ENCODE measurements at regions not wholly inside any gene's neighbourhood (a gene's known extent, or its start where the extent isn't known, plus 50 kb on each side); places are given as distances from the start of the nearest gene placed in this dataset.

DNA sequence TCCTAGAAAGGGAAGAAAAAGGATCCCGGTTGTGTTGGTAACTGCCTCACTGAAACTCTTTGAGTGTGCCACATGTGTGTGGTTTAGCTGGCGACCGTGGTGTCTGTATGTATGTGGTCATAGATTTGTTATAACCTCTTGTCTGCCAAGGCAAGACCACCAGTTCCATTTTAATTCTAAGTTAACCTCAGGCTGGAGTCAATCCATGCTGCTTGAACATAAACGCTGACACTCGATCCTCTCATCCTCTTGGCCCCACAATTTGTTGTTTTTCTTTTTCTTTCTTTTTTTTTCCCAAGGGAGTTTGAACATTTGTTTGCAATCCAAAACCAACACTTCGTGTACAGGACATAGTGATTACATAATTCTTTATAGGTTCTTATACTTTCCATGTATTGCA, 318.9 kb upstream of the JAG1 start (continued):
- no peak for TF ChIP-seq RAD21 (IDR thresholded peaks at IDR 0.05 in 1 of 2, conservative IDR thresholded peaks at IDR 0.05 in 1 of 2; ENCODE audit: low read depth in 2 of 2, low read length in 2 of 2)

Data from H1 (cell line).